ENCODE measurements at regions not wholly inside any gene's neighbourhood (a gene's known extent, or its start where the extent isn't known, plus 50 kb on each side); places are given as distances from the start of the nearest gene placed in this dataset.

GRCh38 chr14:48319823-48320222 is 644.4 kb upstream of the MDGA2 start:
- TF ChIP-seq EZH2 (IDR thresholded peaks at IDR 0.05; ENCODE audit: borderline replicate concordance, insufficient read depth, low read depth, low read length, poor library complexity, severe bottlenecking) (no peak), CTCF (IDR thresholded peaks at IDR 0.05) (no peak)
- no peaks in the 10 kb centered on the region for H3K27me3 Mint-ChIP-seq
- intact Hi-C loops (cut with micrococcal nuclease): no loop called here
- Histone ChIP-seq H4K20me1 (ENCODE audit: control insufficient read depth, insufficient read depth, low read length, poor library complexity, severe bottlenecking) (no peaks in the 10 kb centered on the region), H3K9me3 (ENCODE audit: control extremely low read depth in 1 of 3, control insufficient read depth in 2 of 3, insufficient read depth in 1 of 3, low read length in 2 of 3) (no peaks in the 10 kb centered on the region), H3K4me1 (ENCODE audit: control insufficient read depth in 2 of 2, insufficient read depth in 2 of 2, low read length in 2 of 2) (no peaks in the 10 kb centered on the region), H3K4me3 (ENCODE audit: control extremely low read depth in 1 of 5, extremely low read depth in 1 of 5, insufficient read depth in 1 of 5, low read depth in 2 of 5, low read length in 4 of 5) (no peak overlapping the region), H3K27me3 (replicated peaks in 1 of 4; ENCODE audit: control extremely low read depth in 1 of 4, control insufficient read depth in 3 of 4, insufficient read depth in 4 of 4, low read length in 3 of 4) (no peaks in the 10 kb centered on the region), H3K9ac (ENCODE audit: low read length) (no peak overlapping the region), H3K4me2 (replicated peaks; ENCODE audit: low read depth, low read length, poor library complexity, severe bottlenecking) (no peak overlapping the region), H2AFZ (ENCODE audit: insufficient read depth, low read depth, low read length, poor library complexity, severe bottlenecking) (no peak overlapping the region), H3K27ac (ENCODE audit: low read length in 2 of 2) (no peak overlapping the region), H3K79me2 (ENCODE audit: control insufficient read depth, insufficient read depth, low read length) (no peaks in the 10 kb centered on the region), H3K36me3 (replicated peaks in 1 of 2; ENCODE audit: control extremely low read depth in 1 of 2, control insufficient read depth in 1 of 2, extremely low read depth in 1 of 2, insufficient read depth in 2 of 2, low read length in 1 of 2) (no peaks in the 10 kb centered on the region)
- H3K4me3 Mint-ChIP-seq: no peak overlapping the region
- H3K9me3 Mint-ChIP-seq (ENCODE audit: insufficient read depth): peaks cover 2% of the 10 kb centered on the region
- H3K4me1 Mint-ChIP-seq: no peaks in the 10 kb centered on the region
- ChIA-PET CTCF (no interaction called here), POLR2A (no interaction called here)
- H3K27ac Mint-ChIP-seq: no peak overlapping the region
- DNase-seq: no peak
- no peak for ATAC-seq (ENCODE audit: low read depth)

- Histone ChIP-seq H3K4me3 (ENCODE audit: control extremely low read depth in 1 of 5, extremely low read depth in 1 of 5, insufficient read depth in 1 of 5, low read depth in 2 of 5, low read length in 4 of 5) (no peak overlapping the region), H3K4me1 (ENCODE audit: control insufficient read depth in 2 of 2, insufficient read depth in 2 of 2, low read length in 2 of 2) (no peaks in the 10 kb centered on the region), H3K36me3 (replicated peaks in 1 of 2; ENCODE audit: control extremely low read depth in 1 of 2, control insufficient read depth in 1 of 2, extremely low read depth in 1 of 2, insufficient read depth in 2 of 2, low read length in 1 of 2) (no peaks in the 10 kb centered on the region), H3K27me3 (replicated peaks in 1 of 4; ENCODE audit: control extremely low read depth in 1 of 4, control insufficient read depth in 3 of 4, insufficient read depth in 4 of 4, low read length in 3 of 4) (no peaks in the 10 kb centered on the region), H3K4me2 (replicated peaks; ENCODE audit: low read depth, low read length, poor library complexity, severe bottlenecking) (no peak overlapping the region), H3K9ac (ENCODE audit: low read length) (no peak overlapping the region), H3K27ac (ENCODE audit: low read length in 2 of 2) (no peak overlapping the region), H2AFZ (ENCODE audit: insufficient read depth, low read depth, low read length, poor library complexity, severe bottlenecking) (no peak overlapping the region), H3K9me3 (ENCODE audit: control extremely low read depth in 1 of 3, control insufficient read depth in 2 of 3, insufficient read depth in 1 of 3, low read length in 2 of 3) (no peaks in the 10 kb centered on the region), H3K79me2 (ENCODE audit: control insufficient read depth, insufficient read depth, low read length) (no peaks in the 10 kb centered on the region), H4K20me1 (ENCODE audit: control insufficient read depth, insufficient read depth, low read length, poor library complexity, severe bottlenecking) (no peaks in the 10 kb centered on the region)
- H3K27me3 Mint-ChIP-seq: no peaks in the 10 kb centered on the region
- ChIA-PET POLR2A (no interaction called here), CTCF (no interaction called here)
- intact Hi-C loops (cut with micrococcal nuclease): no loop called here
- DNase-seq (no peak), ATAC-seq (ENCODE audit: low read depth) (no peak)
- no peaks in the 10 kb centered on the region for H3K9me3 Mint-ChIP-seq (ENCODE audit: insufficient read depth)
- no peak for TF ChIP-seq EZH2 (IDR thresholded peaks at IDR 0.05; ENCODE audit: borderline replicate concordance, insufficient read depth, low read depth, low read length, poor library complexity, severe bottlenecking)
- no peak for TF ChIP-seq CTCF (IDR thresholded peaks at IDR 0.05)
- WGBS (ENCODE audit: insufficient coverage): 100% methylated on average over 1 of the region's 3 CpGs
- no peak overlapping the region for H3K27ac Mint-ChIP-seq
- H3K4me1 Mint-ChIP-seq: no peaks in the 10 kb centered on the region
- no peak overlapping the region for H3K4me3 Mint-ChIP-seq
These were observed 629.3 kb upstream of the MDGA2 start for GRCh38 chr14:48304729-48305128.
